ENCODE measurements at regions not wholly inside any gene's neighbourhood (a gene's known extent, or its start where the extent isn't known, plus 50 kb on each side); places are given as distances from the start of the nearest gene placed in this dataset.

- TF ChIP-seq TAF1 (IDR thresholded peaks at IDR 0.05; ENCODE audit: borderline replicate concordance, low read depth, low read length) (no peak), POLR2A (IDR thresholded peaks at IDR 0.05; ENCODE audit: low read depth, low read length) (no peak)
Observed at GRCh38 chr2:192932376-192932775, 737.6 kb upstream of the TMEFF2 start.

Data from GM12892 (cell line).